SK-N-SH treated with all-trans-retinoic acid at 6 μM for 48 hours (cell line): ENCODE measurements at regions not wholly inside any gene's neighbourhood (a gene's known extent, or its start where the extent isn't known, plus 50 kb on each side); places are given as distances from the start of the nearest gene placed in this dataset.

Experiments
- ATAC-seq: fragments of 200-7000 bp; cut with Tn5 transposase; 3 replicates; pipeline ENCODE4 v1.9.1; 2020; ENCODE audit warnings: mild to moderate bottlenecking, moderate library complexity
- BACH2 ChIP-seq: fragments of 250-450 bp; sonication (Bioruptor Pico); IDR thresholded peaks from 2 replicates; pipeline ENCODE4 v1.9.0; 2021; ENCODE audit warnings: mild to moderate bottlenecking, borderline replicate concordance
- CSDC2 ChIP-seq: fragments of 250-450 bp; sonication (Bioruptor Pico); IDR thresholded peaks from 2 replicates; pipeline ENCODE4 v1.5.0; 2020; ENCODE audit warnings: mild to moderate bottlenecking, moderate library complexity
- CSRNP3 ChIP-seq: fragments of 250-450 bp; sonication (Bioruptor Pico); IDR thresholded peaks from 2 replicates; pipeline ENCODE4 v1.5.1; 2021; ENCODE audit warnings: mild to moderate bottlenecking, moderate library complexity
- ESRRG ChIP-seq: fragments of 250-450 bp; sonication (Bioruptor Pico); IDR thresholded peaks from 2 replicates; pipeline ENCODE4 v1.6.1; 2021; ENCODE audit warnings: mild to moderate bottlenecking
- GLIS3 ChIP-seq: fragments of 250-450 bp; sonication (Bioruptor Pico); IDR thresholded peaks from 2 replicates; pipeline ENCODE4 v1.5.0; 2020; ENCODE audit warnings: mild to moderate bottlenecking, moderate library complexity
- ISL1 ChIP-seq: fragments of 250-450 bp; sonication (Bioruptor Pico); IDR thresholded peaks from 2 replicates; pipeline ENCODE4 v2.1.2; 2022; ENCODE audit warnings: mild to moderate bottlenecking, moderate library complexity
- OSR1 ChIP-seq: fragments of 250-450 bp; sonication (Bioruptor Pico); IDR thresholded peaks from 2 replicates; pipeline ENCODE4 v1.8.0; 2022; ENCODE audit warnings: moderate library complexity, mild to moderate bottlenecking, inconsistent platforms
- PATZ1 ChIP-seq: fragments of 250-450 bp; sonication (Bioruptor Pico); IDR thresholded peaks from 2 replicates; pipeline ENCODE4 v1.8.0; 2020; ENCODE audit warnings: mild to moderate bottlenecking, moderate library complexity, borderline replicate concordance
- POU6F1 ChIP-seq: fragments of 250-450 bp; sonication (Bioruptor Pico); IDR thresholded peaks from 2 replicates; pipeline ENCODE4 v1.8.0; 2021; ENCODE audit warnings: low read depth, mild to moderate bottlenecking, moderate library complexity, borderline replicate concordance
- PPARA ChIP-seq: fragments of 250-450 bp; sonication (Bioruptor Pico); IDR thresholded peaks from 2 replicates; pipeline ENCODE4 v1.5.0; 2020; ENCODE audit warnings: mild to moderate bottlenecking, borderline replicate concordance
- SNAI2 ChIP-seq: fragments of 250-450 bp; sonication (Bioruptor Pico); IDR thresholded peaks from 2 replicates; pipeline ENCODE4 v1.5.0; 2020; ENCODE audit warnings: mild to moderate bottlenecking, moderate library complexity
- TCF4 ChIP-seq: fragments of 250-450 bp; sonication (Bioruptor Pico); IDR thresholded peaks from 2 replicates; pipeline ENCODE4 v1.8.0; 2021; ENCODE audit warnings: mild to moderate bottlenecking, moderate library complexity, borderline replicate concordance
- TOX ChIP-seq: fragments of 250-450 bp; sonication (Bioruptor Pico); IDR thresholded peaks from 2 replicates; pipeline ENCODE4 v1.8.0; 2021; ENCODE audit warnings: mild to moderate bottlenecking, moderate library complexity, borderline replicate concordance
- TSHZ2 ChIP-seq: fragments of 250-450 bp; sonication (Bioruptor Pico); IDR thresholded peaks from 2 replicates; pipeline ENCODE4 v1.5.0; 2020; ENCODE audit warnings: mild to moderate bottlenecking, moderate library complexity
- ZC3H10 ChIP-seq: fragments of 250-450 bp; sonication (Bioruptor Pico); IDR thresholded peaks from 2 replicates; pipeline ENCODE4 v1.5.1; 2021; ENCODE audit warnings: mild to moderate bottlenecking, moderate library complexity
- ZNF565 ChIP-seq: fragments of 450-650 bp; formaldehyde crosslinking; conservative IDR thresholded peaks from 2 replicates; pipeline ENCODE4 v1.5.0; 2020; ENCODE audit warnings: low read depth, mild to moderate bottlenecking, moderate library complexity
- ZNF70 ChIP-seq: fragments of 450-650 bp; formaldehyde crosslinking; IDR thresholded peaks from 2 replicates; pipeline ENCODE4 v1.5.0; 2020; ENCODE audit warnings: mild to moderate bottlenecking, moderate library complexity
- ZNF8 ChIP-seq: fragments of 450-650 bp; formaldehyde crosslinking; IDR thresholded peaks from 2 replicates; pipeline ENCODE4 v1.5.0; 2020; ENCODE audit warnings: mild to moderate bottlenecking, moderate library complexity

GRCh38 chr4:29405116-29405515 lies 1315.1 kb upstream of the PCDH7 start:
- no peak for TF ChIP-seq ESRRG (CRISPR knock-in tag)
- no peak for TF ChIP-seq POU6F1 (CRISPR knock-in tag)
- ATAC-seq = peak; percentile 51; the same call in 2 of the 3 replicates

GRCh38 chr4:29415771-29416170 lies 1304.4 kb upstream of the PCDH7 start:
- TF ChIP-seq ZC3H10 (CRISPR knock-in tag) = no peak
- no peak for ATAC-seq

GRCh38 chr4:29423836-29424721 lies 1296.1 kb upstream of the PCDH7 start:
- ATAC-seq = peak; percentile 100
- TF ChIP-seq CSRNP3 (CRISPR knock-in tag) = no peak
- TF ChIP-seq ISL1 (CRISPR knock-in tag) = peak; percentile 72
- no peak for TF ChIP-seq TCF4
- TF ChIP-seq BACH2 (CRISPR knock-in tag) = no peak
- TF ChIP-seq ZC3H10 (CRISPR knock-in tag) = peak; percentile 82
- no peak for TF ChIP-seq CSDC2 (CRISPR knock-in tag)
- TF ChIP-seq PPARA = no peak
- TF ChIP-seq SNAI2 (CRISPR knock-in tag) = no peak
- TF ChIP-seq POU6F1 (CRISPR knock-in tag) = no peak
- no peak for TF ChIP-seq ZNF8 (CRISPR knock-in tag)

- ATAC-seq = no peak
- no peak for TF ChIP-seq SNAI2 (CRISPR knock-in tag)
- TF ChIP-seq GLIS3 (CRISPR knock-in tag) = no peak
Measured at GRCh38 chr4:29453303-29453820, 1266.8 kb upstream of the PCDH7 start.

- no peak for TF ChIP-seq POU6F1 (CRISPR knock-in tag)
- no peak for TF ChIP-seq BACH2 (CRISPR knock-in tag)
- no peak for TF ChIP-seq OSR1 (CRISPR knock-in tag)
- TF ChIP-seq TCF4 = no peak
- TF ChIP-seq PPARA = no peak
- no peak for TF ChIP-seq ESRRG (CRISPR knock-in tag)
- no peak for TF ChIP-seq SNAI2 (CRISPR knock-in tag)
- no peak for TF ChIP-seq TOX (CRISPR knock-in tag)
- no peak for TF ChIP-seq TSHZ2
- TF ChIP-seq CSRNP3 (CRISPR knock-in tag) = no peak
- no peak for TF ChIP-seq ZNF70 (CRISPR knock-in tag)
- TF ChIP-seq PATZ1 (CRISPR knock-in tag) = no peak
- TF ChIP-seq ZNF565 (CRISPR knock-in tag) = no peak
- TF ChIP-seq ISL1 (CRISPR knock-in tag) = no peak
- TF ChIP-seq, all 23 proteins: peak for 0
- no peak for ATAC-seq
Measured at GRCh38 chr4:29459926-29460325, 1260.2 kb upstream of the PCDH7 start.
